ENCODE measurements at regions not wholly inside any gene's neighbourhood (a gene's known extent, or its start where the extent isn't known, plus 50 kb on each side); places are given as distances from the start of the nearest gene placed in this dataset.
"Not testable (repeated sequence)": the region's sequence is repeated elsewhere in the genome, so short reads cannot be mapped to it uniquely, and the experiment has no call there.

- intact Hi-C loops (cut with DNase I), result no loop called here
- ATAC-seq, result no peak
- no peak for DNase-seq (ENCODE audit: missing footprints)
Measured at GRCh38 chr2:84373391-84373790, 85.7 kb downstream of the SUCLG1 start.

- intact Hi-C loops (cut with DNase I), result no loop called here
- DNase-seq (ENCODE audit: missing footprints), result no peak
- no peak for ATAC-seq
Measured at GRCh38 chr2:84362541-84362940, 96.5 kb downstream of the SUCLG1 start.

GRCh38 chr2:84338069-84338468, 121.0 kb downstream of the SUCLG1 start:
- DNase-seq (ENCODE audit: missing footprints), result no peak
- intact Hi-C loops (cut with DNase I), result no loop called here
- no peak for ATAC-seq

GRCh38 chr2:84327645-84328249, 131.3 kb downstream of the SUCLG1 start:
- no peak for DNase-seq (ENCODE audit: missing footprints)
- no peak for ATAC-seq
- intact Hi-C loops (cut with DNase I), result no loop called here

GRCh38 chr2:84326831-84327432, 132.1 kb downstream of the SUCLG1 start:
- intact Hi-C loops (cut with DNase I), result no loop called here
- no peak for ATAC-seq
- DNase-seq (ENCODE audit: missing footprints), result no peak

GRCh38 chr2:84323890-84324289, 135.2 kb downstream of the SUCLG1 start:
- ATAC-seq (no peak), DNase-seq (ENCODE audit: missing footprints) (no peak)
- intact Hi-C loops (cut with DNase I), result no loop called here

GRCh38 chr2:84320940-84321339, 138.1 kb downstream of the SUCLG1 start:
- intact Hi-C loops (cut with DNase I), result no loop called here
- DNase-seq (ENCODE audit: missing footprints) (no peak), ATAC-seq (no peak)

- DNase-seq (ENCODE audit: missing footprints) (no peak), ATAC-seq (no peak)
- intact Hi-C loops (cut with DNase I), result loop anchor here (5.0 kb wide), 1 partner anchor 297 kb away; no protein-coding TSS in a partner anchor
Measured at GRCh38 chr2:84319581-84319980, 139.5 kb downstream of the SUCLG1 start.

GRCh38 chr2:84317135-84317534, 141.9 kb downstream of the SUCLG1 start:
- intact Hi-C loops (cut with DNase I), result loop anchor here (5.0 kb wide), 1 partner anchor 295 kb away; no protein-coding TSS in a partner anchor
- DNase-seq (ENCODE audit: missing footprints) (no peak), ATAC-seq (no peak)

- ATAC-seq (peak; percentile 76), DNase-seq (ENCODE audit: missing footprints) (peak; percentile 74)
- intact Hi-C loops (cut with DNase I), result loop anchor here (5.0 kb wide), 1 partner anchor 293 kb away; no protein-coding TSS in a partner anchor
Measured at GRCh38 chr2:84314901-84315330, 144.2 kb downstream of the SUCLG1 start.

GRCh38 chr2:84314250-84314649, 144.8 kb downstream of the SUCLG1 start:
- no peak for ATAC-seq
- intact Hi-C loops (cut with DNase I), result no loop called here
- peak; percentile 64 for DNase-seq (ENCODE audit: missing footprints)

GRCh38 chr2:84309281-84309680, 149.8 kb downstream of the SUCLG1 start:
- intact Hi-C loops (cut with DNase I), result no loop called here
- no peak for ATAC-seq
- DNase-seq (ENCODE audit: missing footprints), result no peak

- DNase-seq (ENCODE audit: missing footprints) (no peak), ATAC-seq (no peak)
- intact Hi-C loops (cut with DNase I), result no loop called here
Measured at GRCh38 chr2:84306361-84306760, 152.7 kb downstream of the SUCLG1 start.

- intact Hi-C loops (cut with DNase I), result no loop called here
- DNase-seq (ENCODE audit: missing footprints) (no peak), ATAC-seq (no peak)
Measured at GRCh38 chr2:84302513-84303412, 156.3 kb downstream of the SUCLG1 start.

- intact Hi-C loops (cut with DNase I), result no loop called here
- ATAC-seq (no peak), DNase-seq (ENCODE audit: missing footprints) (no peak)
Measured at GRCh38 chr2:84301717-84302116, 157.4 kb downstream of the SUCLG1 start.

- intact Hi-C loops (cut with DNase I), result no loop called here
- no peak for ATAC-seq
- no peak for DNase-seq (ENCODE audit: missing footprints)
Measured at GRCh38 chr2:84300696-84301029, 158.4 kb downstream of the SUCLG1 start.

- DNase-seq (ENCODE audit: missing footprints); intact Hi-C loops (cut with DNase I); ATAC-seq: not testable (repeated sequence)
Measured at GRCh38 chr2:84300001-84300695, 158.9 kb downstream of the SUCLG1 start.

- DNase-seq (ENCODE audit: missing footprints) (no peak), ATAC-seq (no peak)
- intact Hi-C loops (cut with DNase I), result no loop called here
Measured at GRCh38 chr2:84299211-84299775, 159.8 kb downstream of the SUCLG1 start.

GRCh38 chr2:84297155-84297554, 161.9 kb downstream of the SUCLG1 start:
- ATAC-seq (no peak), DNase-seq (ENCODE audit: missing footprints) (no peak)
- intact Hi-C loops (cut with DNase I), result no loop called here
